Fibroblast of lung (primary cell): ENCODE measurements at regions not wholly inside any gene's neighbourhood (a gene's known extent, or its start where the extent isn't known, plus 50 kb on each side); places are given as distances from the start of the nearest gene placed in this dataset.

Experiments
- DNase-seq, 2 donors: peaks; one replicate each; pipeline versions ENCODE4 v3.0.0 to v3.0.0-alpha.2; 2010; ENCODE audit warnings: low read depth in 2 of 2
- H2AFZ ChIP-seq: 2 replicates; pipeline ENCODE4 v1.5.1; 2012; ENCODE audit warnings: low read length, control low read depth, inconsistent platforms
- H3K27ac ChIP-seq: 2 replicates; pipeline ENCODE4 v1.5.1; 2011; ENCODE audit warnings: low read length, control low read depth; ENCODE audit not compliant: insufficient read depth
- H3K27me3 ChIP-seq: 2 replicates; pipeline ENCODE4 v1.5.1; 2011; ENCODE audit warnings: mild to moderate bottlenecking, low read length; ENCODE audit not compliant: control insufficient read depth, insufficient read depth
- H3K36me3 ChIP-seq: 2 replicates; pipeline ENCODE4 v1.5.1; 2011; ENCODE audit warnings: low read length; ENCODE audit not compliant: control insufficient read depth, insufficient read depth
- H3K4me1 ChIP-seq: 2 replicates; pipeline ENCODE4 v1.5.1; 2011; ENCODE audit warnings: low read length; ENCODE audit not compliant: control insufficient read depth, insufficient read depth; ENCODE audit errors: extremely low read depth
- H3K4me2 ChIP-seq: 2 replicates; pipeline ENCODE4 v1.5.1; 2011; ENCODE audit warnings: low read length, control low read depth; ENCODE audit not compliant: insufficient read depth; ENCODE audit errors: extremely low read depth
- H3K4me3 ChIP-seq, 4 experiments: fragments of 200-600 bp in 1 of 4; sonication (generic) in 1 of 4; replicated peaks in 1 of 4; 2 replicates each; pipeline ENCODE4 v1.5.1; 2011 to 2016; ENCODE audit warnings: low read length in 4 of 4, low read depth in 3 of 4, mild to moderate bottlenecking in 3 of 4, control low read depth in 2 of 4, inconsistent platforms in 1 of 4, mixed read lengths in 1 of 4; ENCODE audit not compliant: insufficient read depth in 1 of 4; ENCODE audit errors: control extremely low read depth in 1 of 4
- H3K79me2 ChIP-seq: 2 replicates; pipeline ENCODE4 v1.5.1; 2012; ENCODE audit warnings: mild to moderate bottlenecking, low read length, inconsistent platforms; ENCODE audit not compliant: control insufficient read depth, insufficient read depth
- H3K9ac ChIP-seq: 2 replicates; pipeline ENCODE4 v1.5.1; 2011; ENCODE audit warnings: mild to moderate bottlenecking, low read length, control low read depth; ENCODE audit not compliant: insufficient read depth
- H3K9me3 ChIP-seq: 2 replicates; pipeline ENCODE4 v1.5.1; 2012; ENCODE audit warnings: low read depth, low read length; ENCODE audit not compliant: control insufficient read depth, insufficient read depth
- H4K20me1 ChIP-seq: 2 replicates; pipeline ENCODE4 v1.5.1; 2011; ENCODE audit warnings: low read length; ENCODE audit not compliant: control insufficient read depth, insufficient read depth; ENCODE audit errors: extremely low read depth
- EZH2 ChIP-seq: IDR thresholded peaks from 2 replicates; pipeline ENCODE4 v1.5.1; 2012; ENCODE audit warnings: low read length, control low read depth, mild to moderate bottlenecking; ENCODE audit errors: missing control alignments
- TF ChIP-seq, protein P1 (sequence below), 2 donors: IDR thresholded peaks in 1 of 2; conservative IDR thresholded peaks in 1 of 2; 1 replicate in 1 of 2; 2 replicates in 1 of 2; pipeline ENCODE4 v1.5.1; 2011 to 2012; ENCODE audit warnings: low read length in 2 of 2, control low read depth in 1 of 2, inconsistent platforms in 1 of 2, low read depth in 1 of 2, mild to moderate bottlenecking in 1 of 2

DNA sequence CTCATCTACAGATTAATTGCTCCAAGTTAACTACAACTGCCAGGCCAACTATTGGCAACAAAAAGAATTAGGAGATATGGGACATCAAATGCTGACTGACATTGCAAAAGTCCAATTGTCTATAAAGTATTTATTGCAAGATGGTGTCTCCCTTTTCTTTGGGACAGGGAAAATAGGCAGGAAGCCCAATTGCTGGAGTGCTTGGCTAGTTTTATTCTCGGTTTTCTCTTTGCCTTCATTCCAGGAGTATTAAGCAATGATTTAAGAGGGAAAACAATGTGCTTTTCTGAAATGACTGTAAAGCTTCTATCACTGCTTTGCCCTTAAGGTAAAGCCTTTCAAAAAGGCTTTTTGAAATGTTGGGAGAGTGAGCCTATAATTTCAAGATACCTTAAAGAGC lies 62.8 kb upstream of the DIAPH2 start:
- H3K4me2 ChIP-seq, result no peak overlapping the region
- H2AFZ ChIP-seq, result no peak overlapping the region
- peak; percentile 2 to 7 for DNase-seq
- H3K27me3 ChIP-seq, result no peaks in the 10 kb centered on the region
- no peaks in the 10 kb centered on the region for H3K9me3 ChIP-seq
- no peak overlapping the region for H3K27ac ChIP-seq
- H3K4me3 ChIP-seq, result no peak overlapping the region
- H4K20me1 ChIP-seq, result no peaks in the 10 kb centered on the region
- no peak for TF ChIP-seq EZH2
- TF ChIP-seq, protein P1, sequence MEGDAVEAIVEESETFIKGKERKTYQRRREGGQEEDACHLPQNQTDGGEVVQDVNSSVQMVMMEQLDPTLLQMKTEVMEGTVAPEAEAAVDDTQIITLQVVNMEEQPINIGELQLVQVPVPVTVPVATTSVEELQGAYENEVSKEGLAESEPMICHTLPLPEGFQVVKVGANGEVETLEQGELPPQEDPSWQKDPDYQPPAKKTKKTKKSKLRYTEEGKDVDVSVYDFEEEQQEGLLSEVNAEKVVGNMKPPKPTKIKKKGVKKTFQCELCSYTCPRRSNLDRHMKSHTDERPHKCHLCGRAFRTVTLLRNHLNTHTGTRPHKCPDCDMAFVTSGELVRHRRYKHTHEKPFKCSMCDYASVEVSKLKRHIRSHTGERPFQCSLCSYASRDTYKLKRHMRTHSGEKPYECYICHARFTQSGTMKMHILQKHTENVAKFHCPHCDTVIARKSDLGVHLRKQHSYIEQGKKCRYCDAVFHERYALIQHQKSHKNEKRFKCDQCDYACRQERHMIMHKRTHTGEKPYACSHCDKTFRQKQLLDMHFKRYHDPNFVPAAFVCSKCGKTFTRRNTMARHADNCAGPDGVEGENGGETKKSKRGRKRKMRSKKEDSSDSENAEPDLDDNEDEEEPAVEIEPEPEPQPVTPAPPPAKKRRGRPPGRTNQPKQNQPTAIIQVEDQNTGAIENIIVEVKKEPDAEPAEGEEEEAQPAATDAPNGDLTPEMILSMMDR (conservative IDR thresholded peaks at IDR 0.05 in 1 of 2, IDR thresholded peaks at IDR 0.05 in 1 of 2; ENCODE audit: low read depth in 1 of 2, low read length in 2 of 2), result no peak
- H3K4me1 ChIP-seq, result no peaks in the 10 kb centered on the region
- no peaks in the 10 kb centered on the region for H3K36me3 ChIP-seq
- no peaks in the 10 kb centered on the region for H3K79me2 ChIP-seq
- H3K9ac ChIP-seq, result no peak overlapping the region
